Thyroid gland (tissue), 4 donors: ENCODE measurements at regions not wholly inside any gene's neighbourhood (a gene's known extent, or its start where the extent isn't known, plus 50 kb on each side); places are given as distances from the start of the nearest gene placed in this dataset.
"Not testable (repeated sequence)": the region's sequence is repeated elsewhere in the genome, so short reads cannot be mapped to it uniquely, and the experiment has no call there.

Experiments
- CTCF ChIP-seq, 6 experiments: fragments of 200-600 bp in 3 of 6; fragments of 450-650 bp in 3 of 6; sonication (generic) in 3 of 6; IDR thresholded peaks; one replicate each; pipeline ENCODE4 v1.5.1; 2016 to 2019; ENCODE audit warnings: antibody characterized with exemption in 6 of 6, mild to moderate bottlenecking in 2 of 6, inconsistent platforms in 1 of 6, moderate library complexity in 1 of 6
- POLR2A ChIP-seq, 2 donors: fragments of 450-650 bp; IDR thresholded peaks; one replicate each; pipeline ENCODE4 v1.6.1; 2017; ENCODE audit warnings: antibody characterized with exemption in 2 of 2, mild to moderate bottlenecking in 2 of 2, moderate library complexity in 1 of 2

- TF ChIP-seq CTCF, POLR2A (IDR thresholded peaks at IDR 0.05): not testable (repeated sequence)
Measured at GRCh38 chr16:21532996-21533395, 66.4 kb upstream of the METTL9 start.
